K562 (cell line): ENCODE measurements at regions not wholly inside any gene's neighbourhood (a gene's known extent, or its start where the extent isn't known, plus 50 kb on each side); places are given as distances from the start of the nearest gene placed in this dataset.
"Not testable (repeated sequence)": the region's sequence is repeated elsewhere in the genome, so short reads cannot be mapped to it uniquely, and the experiment has no call there.

Experiments used
- ATAC-seq: fragments of 200-7000 bp; cut with Tn5 transposase; 3 replicates; pipeline ENCODE4 v1.9.1; 2020; ENCODE audit warnings: moderate library complexity
- BruUV-seq: library from RNA; stranded (reverse); fragments of 400-500 nt; replicated peaks from 2 replicates; lab custom pipeline; 2021; lab: Mats Ljungman, UMichigan
- CTCF ChIA-PET: fragments of 300-600 bp; formaldehyde crosslinking; extraction: SDS; loops from one replicate; lab custom pipeline; 2021; ENCODE audit warnings: low intra/inter-chr PET ratio; lab: Yijun Ruan, JAX
- POLR2A ChIA-PET: fragments of 300-600, 350-650 bp; sonication (Branson Sonifier 250); formaldehyde crosslinking; extraction: SDS; loops from one replicate; lab custom pipeline; 2021; ENCODE audit warnings: antibody characterized with exemption, inconsistent platforms; lab: Yijun Ruan, JAX
- DNase-seq, 4 experiments: peaks; one replicate each; pipeline versions ENCODE4 v3.0.0 to v3.0.0-alpha.2; 2011 to 2018; ENCODE audit warnings: low spot score in 3 of 4, mixed read lengths in 3 of 4; ENCODE audit errors: extremely low read depth in 1 of 4
- FAIRE-seq: peaks from 2 replicates; lab custom pipeline; 2011; peaks lifted over from hg19 to GRCh38; lab: Jason Lieb, UNC
- H2AFZ ChIP-seq: 2 replicates; pipeline ENCODE4 v1.6.0; 2011; ENCODE audit warnings: low read depth, low read length, control low read depth, inconsistent platforms
- H3K27ac ChIP-seq: fragments of 200-600 bp; 3 replicates; pipeline ENCODE4 v1.8.0; 2011; ENCODE audit warnings: low read depth, mild to moderate bottlenecking, control low read depth, inconsistent platforms, low read length, moderate library complexity, mixed read lengths; ENCODE audit errors: extremely low read depth
- H3K27me3 ChIP-seq, 2 experiments: fragments of 300-600 bp in 1 of 2; 2 replicates in 1 of 2; 3 replicates in 1 of 2; pipeline versions ENCODE4 v1.6.0 to v1.8.0; 2011; ENCODE audit warnings: inconsistent platforms in 2 of 2, low read length in 2 of 2, mild to moderate bottlenecking in 1 of 2, mixed read lengths in 1 of 2, moderate library complexity in 1 of 2; ENCODE audit not compliant: control insufficient read depth in 2 of 2, insufficient read depth in 2 of 2
- H3K36me3 ChIP-seq: fragments of 300-600 bp; 3 replicates; pipeline ENCODE4 v1.8.0; 2011; ENCODE audit warnings: mild to moderate bottlenecking, low read length, inconsistent platforms; ENCODE audit not compliant: control insufficient read depth, insufficient read depth
- H3K4me1 ChIP-seq, 2 experiments: fragments of 200-600 bp in 1 of 2; replicated peaks in 1 of 2; 2 replicates in 1 of 2; 3 replicates in 1 of 2; pipeline versions ENCODE4 v1.5.1 to v1.8.0; 2011; ENCODE audit warnings: inconsistent platforms in 2 of 2, low read length in 2 of 2, mild to moderate bottlenecking in 1 of 2, mixed read lengths in 1 of 2, moderate library complexity in 1 of 2; ENCODE audit not compliant: control insufficient read depth in 2 of 2, insufficient read depth in 2 of 2
- H3K4me2 ChIP-seq: 2 replicates; pipeline ENCODE4 v1.6.1; 2011; ENCODE audit warnings: low read length, control low read depth, inconsistent platforms, mixed read lengths; ENCODE audit not compliant: insufficient read depth
- H3K4me3 ChIP-seq: fragments of 200-600 bp; sonication (generic), shearing (Covaris generic); 2 replicates; pipeline ENCODE4 v1.5.1; 2016; ENCODE audit warnings: control low read depth, inconsistent platforms
- H3K79me2 ChIP-seq: fragments of 200-600 bp; 3 replicates; pipeline ENCODE4 v1.8.0; 2011; ENCODE audit warnings: low read length, inconsistent platforms; ENCODE audit not compliant: control insufficient read depth, insufficient read depth
- H3K9ac ChIP-seq, 2 experiments: 2 replicates each; pipeline versions ENCODE4 v1.6.0 to v1.6.1; 2011; ENCODE audit warnings: low read depth in 2 of 2, low read length in 2 of 2, control low read depth in 1 of 2, inconsistent platforms in 1 of 2, mild to moderate bottlenecking in 1 of 2, mixed read lengths in 1 of 2; ENCODE audit not compliant: insufficient read depth in 1 of 2
- H3K9me1 ChIP-seq: one replicate; pipeline ENCODE4 v1.6.0; 2011; ENCODE audit warnings: inconsistent platforms, mild to moderate bottlenecking, low read length, moderate library complexity; ENCODE audit not compliant: control insufficient read depth, insufficient read depth
- H3K9me3 ChIP-seq: replicated peaks from 2 replicates; pipeline ENCODE4 v1.5.1; 2011; ENCODE audit warnings: low read depth, low read length, inconsistent platforms; ENCODE audit not compliant: control insufficient read depth, insufficient read depth
- H4K20me1 ChIP-seq: replicated peaks from 2 replicates; pipeline ENCODE4 v1.6.1; 2011; ENCODE audit warnings: low read length, inconsistent platforms, mixed read lengths; ENCODE audit not compliant: control insufficient read depth, insufficient read depth
- BRD9 ChIP-seq: fragments of 450-650 bp; IDR thresholded peaks from 2 replicates; pipeline ENCODE4 v1.6.1; 2018; ENCODE audit warnings: low read depth; ENCODE audit not compliant: partially characterized antibody
- NR2F6 ChIP-seq: fragments of 450-650 bp; formaldehyde crosslinking; IDR thresholded peaks from 2 replicates; pipeline ENCODE4 v1.4.0; 2020; ENCODE audit warnings: mild to moderate bottlenecking
- POLR2H ChIP-seq: IDR thresholded peaks from 2 replicates; pipeline ENCODE4 v1.6.1; 2016; ENCODE audit warnings: missing genetic modification characterization, low read depth, mild to moderate bottlenecking, control low read depth, missing compliant biosample characterization, moderate library complexity
- ZC3H8 ChIP-seq: fragments of 450-650 bp; IDR thresholded peaks from 2 replicates; pipeline ENCODE4 v1.6.1; 2017
- ZNF354B ChIP-seq: fragments of 250-450 bp; sonication (Bioruptor Pico); IDR thresholded peaks from 2 replicates; pipeline ENCODE4 v1.4.0; 2020
- ZNF696 ChIP-seq: fragments of 250-450 bp; sonication (Bioruptor Pico); conservative IDR thresholded peaks from 2 replicates; pipeline ENCODE4 v1.4.0; 2020; ENCODE audit warnings: mild to moderate bottlenecking, moderate library complexity
- ZNF699 ChIP-seq: fragments of 250-450 bp; sonication (Bioruptor Pico); IDR thresholded peaks from 2 replicates; pipeline ENCODE4 v1.8.0; 2021; ENCODE audit warnings: mild to moderate bottlenecking, moderate library complexity; ENCODE audit not compliant: insufficient replicate concordance
- WGBS: fragments of 100-300 bp; shearing (Covaris generic); methylation state at CpG from one replicate; pipeline ENCODE4 v1.1.6; 2016; ENCODE audit warnings: low coverage, mixed read lengths; ENCODE audit not compliant: insufficient coverage; ENCODE audit errors: missing lambda C conversion rate; 5-methylcytosine and 5-hydroxymethylcytosine counted together
- in situ Hi-C: fragments of 300-500 bp; cut with MboI; formaldehyde crosslinking; loops from 4 replicates; pipeline ENCODE4 v1.15.0; 2018; ENCODE audit warnings: inconsistent platforms, mixed read lengths
- intact Hi-C: fragments of 100-400 bp; cut with micrococcal nuclease; formaldehyde crosslinking; loops from 2 replicates; pipeline ENCODE4 v1.14.2; 2022
- TF ChIP-seq, protein P1 (sequence below): sonication (generic); formaldehyde crosslinking; IDR thresholded peaks from 2 replicates; pipeline ENCODE4 v1.4.0; 2020; ENCODE audit warnings: mild to moderate bottlenecking, missing genetic modification reagents
- TF ChIP-seq, protein P2 (sequence below): fragments of 250-450 bp; sonication (Bioruptor Pico); IDR thresholded peaks from 2 replicates; pipeline ENCODE4 v1.5.0; 2021
- TF ChIP-seq, protein P3 (sequence below): fragments of 250-450 bp; sonication (Bioruptor Pico); IDR thresholded peaks from 2 replicates; pipeline ENCODE4 v1.8.0; 2021; ENCODE audit warnings: moderate library complexity, mild to moderate bottlenecking, inconsistent platforms

DNA sequence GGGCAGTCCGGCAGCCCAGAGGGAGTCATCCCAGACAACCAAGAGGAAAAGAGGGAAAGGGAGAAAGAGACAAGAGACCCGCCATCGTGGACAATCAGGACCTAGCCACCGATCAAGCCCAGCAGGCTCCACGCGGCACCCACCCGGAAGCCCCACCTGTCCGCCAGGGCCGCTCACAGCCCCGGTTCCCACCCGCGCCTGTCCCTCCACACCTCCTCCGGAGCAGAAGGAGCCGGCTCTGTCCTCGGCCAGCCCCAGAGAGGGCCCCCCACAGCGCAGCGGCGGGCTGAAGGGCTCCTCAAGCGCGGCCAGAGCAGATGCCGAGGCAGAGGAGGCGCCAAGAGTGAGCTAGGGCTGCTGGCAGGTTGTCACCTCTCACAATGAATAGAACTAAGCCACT lies 784.7 kb upstream of the FBXO33 start:
- ATAC-seq = no peak
- H4K20me1 ChIP-seq = no peaks in the 10 kb centered on the region
- POLR2A ChIA-PET = no interaction called here

DNA sequence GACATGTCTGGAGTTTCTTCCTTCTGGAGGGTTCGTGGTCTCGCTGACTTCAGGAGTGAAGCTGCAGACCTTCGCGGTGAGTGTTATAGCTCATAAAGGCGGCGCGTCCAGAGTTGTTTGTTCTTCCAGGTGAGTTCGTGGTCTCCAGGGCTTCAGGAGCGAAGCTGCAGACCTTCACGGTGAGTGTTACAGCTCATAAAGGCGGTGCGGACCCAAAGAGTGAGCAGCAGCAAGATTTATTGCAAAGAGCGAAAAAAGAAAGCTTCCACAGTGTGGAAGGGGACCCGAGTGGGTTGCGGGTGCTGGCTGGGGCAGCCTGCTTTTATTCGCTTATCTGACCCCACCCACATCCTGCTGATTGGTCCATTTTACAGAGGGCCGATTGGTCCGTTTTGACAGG lies 784.2 kb upstream of the FBXO33 start:
- not testable (repeated sequence) for H3K27ac ChIP-seq, BruUV-seq

More for the DNA sequence above, 784.7 kb upstream of the FBXO33 start:
- Histone ChIP-seq H3K27ac (no peak overlapping the region), H3K9me3 (no peaks in the 10 kb centered on the region), H3K79me2 (no peaks in the 10 kb centered on the region), H3K4me1 (no peaks in the 10 kb centered on the region), H3K9ac (no peak overlapping the region), H3K4me2 (no peak overlapping the region)
- FAIRE-seq = no peak
- TF ChIP-seq, protein P1, sequence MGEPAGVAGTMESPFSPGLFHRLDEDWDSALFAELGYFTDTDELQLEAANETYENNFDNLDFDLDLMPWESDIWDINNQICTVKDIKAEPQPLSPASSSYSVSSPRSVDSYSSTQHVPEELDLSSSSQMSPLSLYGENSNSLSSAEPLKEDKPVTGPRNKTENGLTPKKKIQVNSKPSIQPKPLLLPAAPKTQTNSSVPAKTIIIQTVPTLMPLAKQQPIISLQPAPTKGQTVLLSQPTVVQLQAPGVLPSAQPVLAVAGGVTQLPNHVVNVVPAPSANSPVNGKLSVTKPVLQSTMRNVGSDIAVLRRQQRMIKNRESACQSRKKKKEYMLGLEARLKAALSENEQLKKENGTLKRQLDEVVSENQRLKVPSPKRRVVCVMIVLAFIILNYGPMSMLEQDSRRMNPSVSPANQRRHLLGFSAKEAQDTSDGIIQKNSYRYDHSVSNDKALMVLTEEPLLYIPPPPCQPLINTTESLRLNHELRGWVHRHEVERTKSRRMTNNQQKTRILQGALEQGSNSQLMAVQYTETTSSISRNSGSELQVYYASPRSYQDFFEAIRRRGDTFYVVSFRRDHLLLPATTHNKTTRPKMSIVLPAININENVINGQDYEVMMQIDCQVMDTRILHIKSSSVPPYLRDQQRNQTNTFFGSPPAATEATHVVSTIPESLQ (CRISPR knock-in tag) = no peak
- TF ChIP-seq ZNF699 (CRISPR knock-in tag) (no peak), ZC3H8 (no peak), NR2F6 (CRISPR knock-in tag) (no peak), POLR2H (tag) (no peak), ZNF354B (no peak), BRD9 (no peak), ZNF696 (CRISPR knock-in tag) (no peak)
- TF ChIP-seq, protein P2, sequence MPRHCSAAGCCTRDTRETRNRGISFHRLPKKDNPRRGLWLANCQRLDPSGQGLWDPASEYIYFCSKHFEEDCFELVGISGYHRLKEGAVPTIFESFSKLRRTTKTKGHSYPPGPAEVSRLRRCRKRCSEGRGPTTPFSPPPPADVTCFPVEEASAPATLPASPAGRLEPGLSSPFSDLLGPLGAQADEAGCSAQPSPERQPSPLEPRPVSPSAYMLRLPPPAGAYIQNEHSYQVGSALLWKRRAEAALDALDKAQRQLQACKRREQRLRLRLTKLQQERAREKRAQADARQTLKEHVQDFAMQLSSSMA = no peak
- TF ChIP-seq, protein P3, sequence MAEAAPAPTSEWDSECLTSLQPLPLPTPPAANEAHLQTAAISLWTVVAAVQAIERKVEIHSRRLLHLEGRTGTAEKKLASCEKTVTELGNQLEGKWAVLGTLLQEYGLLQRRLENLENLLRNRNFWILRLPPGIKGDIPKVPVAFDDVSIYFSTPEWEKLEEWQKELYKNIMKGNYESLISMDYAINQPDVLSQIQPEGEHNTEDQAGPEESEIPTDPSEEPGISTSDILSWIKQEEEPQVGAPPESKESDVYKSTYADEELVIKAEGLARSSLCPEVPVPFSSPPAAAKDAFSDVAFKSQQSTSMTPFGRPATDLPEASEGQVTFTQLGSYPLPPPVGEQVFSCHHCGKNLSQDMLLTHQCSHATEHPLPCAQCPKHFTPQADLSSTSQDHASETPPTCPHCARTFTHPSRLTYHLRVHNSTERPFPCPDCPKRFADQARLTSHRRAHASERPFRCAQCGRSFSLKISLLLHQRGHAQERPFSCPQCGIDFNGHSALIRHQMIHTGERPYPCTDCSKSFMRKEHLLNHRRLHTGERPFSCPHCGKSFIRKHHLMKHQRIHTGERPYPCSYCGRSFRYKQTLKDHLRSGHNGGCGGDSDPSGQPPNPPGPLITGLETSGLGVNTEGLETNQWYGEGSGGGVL (CRISPR knock-in tag) = no peak
- TF ChIP-seq, all 486 proteins: peak for 0
- Histone ChIP-seq H3K36me3 (no peaks in the 10 kb centered on the region), H3K27me3 (no peaks in the 10 kb centered on the region), H3K4me3 (no peak overlapping the region), H2AFZ (no peak overlapping the region), H3K9me1 (no peaks in the 10 kb centered on the region)
- intact Hi-C loops = no loop called here
- 7% methylated on average over 17 of the region's 22 CpGs for WGBS
- CTCF ChIA-PET = no interaction called here
- BruUV-seq = no TSS peak
- in situ Hi-C loops = no loop called here
- no peak for DNase-seq

More for the DNA sequence above, 784.2 kb upstream of the FBXO33 start:
- DNase-seq, FAIRE-seq, in situ Hi-C loops, H3K9me3 ChIP-seq, H3K9ac ChIP-seq, H3K79me2 ChIP-seq, H3K4me1 ChIP-seq, H3K9me1 ChIP-seq, H3K4me3 ChIP-seq, POLR2A ChIA-PET, CTCF ChIA-PET, H3K36me3 ChIP-seq, H4K20me1 ChIP-seq, H2AFZ ChIP-seq, ATAC-seq, intact Hi-C loops, H3K27me3 ChIP-seq, H3K4me2 ChIP-seq: not testable (repeated sequence)
- WGBS = 4% methylated on average over 12 of the region's 18 CpGs
